NCI-H2107 treated with DMSO at 0.1 percent for 48 hours (cell line): ENCODE measurements at regions not wholly inside any gene's neighbourhood (a gene's known extent, or its start where the extent isn't known, plus 50 kb on each side); places are given as distances from the start of the nearest gene placed in this dataset.
"Not testable (repeated sequence)": the region's sequence is repeated elsewhere in the genome, so short reads cannot be mapped to it uniquely, and the experiment has no call there.

Experiments used
- DNase-seq: peaks from one replicate; lab custom pipeline; 2025; ENCODE audit not compliant: unreplicated experiment; lab: John Stamatoyannopoulos, UW

DNA sequence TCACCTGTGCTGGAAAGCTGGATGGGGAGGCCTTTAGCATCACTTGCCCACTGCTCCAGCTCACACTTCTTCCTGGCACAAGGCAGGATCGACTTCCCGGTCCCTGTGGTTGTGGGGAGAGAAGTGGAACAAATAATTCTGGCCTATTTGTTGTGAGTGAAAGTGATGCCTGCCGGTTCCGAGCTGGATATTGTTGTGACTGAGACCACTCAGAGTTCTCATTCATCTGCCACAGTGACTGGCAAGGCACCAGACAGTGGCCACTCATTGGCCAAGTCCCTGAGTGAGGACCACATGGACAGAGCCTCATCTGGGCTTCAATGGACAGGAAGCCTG is 191.9 kb downstream of the PTPRU start:
- DNase-seq, result no peak

DNA sequence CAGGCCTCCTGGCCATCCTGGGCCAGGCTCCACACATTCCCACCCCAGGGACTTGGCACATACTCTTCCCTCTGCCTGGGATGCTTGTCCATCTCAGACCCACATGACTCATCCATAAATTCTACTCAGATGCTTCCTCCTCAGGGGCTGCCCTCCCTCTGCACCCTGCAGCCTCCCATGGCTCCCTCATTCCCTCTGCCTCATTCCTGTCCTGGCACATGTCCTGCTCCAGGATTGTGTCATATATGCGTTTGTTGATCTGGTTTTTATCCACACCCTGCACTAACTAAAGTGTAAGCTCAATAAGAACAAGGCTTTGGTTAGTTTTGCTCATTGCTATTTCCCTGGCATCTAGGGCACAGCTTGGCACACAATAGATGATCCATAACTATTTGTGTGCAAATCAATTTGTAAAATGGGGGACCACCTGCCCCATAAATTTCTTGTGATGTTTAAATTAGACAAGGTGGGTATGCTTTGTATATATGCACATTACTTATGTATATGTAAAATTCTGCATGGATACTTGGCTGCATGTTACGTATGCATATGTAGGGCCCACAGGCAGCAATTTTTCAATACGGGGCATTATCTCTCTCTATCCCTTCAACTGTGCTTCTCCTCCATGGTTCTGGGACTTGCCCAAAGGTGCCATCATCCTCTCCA is 191.4 kb downstream of the PTPRU start:
- DNase-seq, result no peak

DNA sequence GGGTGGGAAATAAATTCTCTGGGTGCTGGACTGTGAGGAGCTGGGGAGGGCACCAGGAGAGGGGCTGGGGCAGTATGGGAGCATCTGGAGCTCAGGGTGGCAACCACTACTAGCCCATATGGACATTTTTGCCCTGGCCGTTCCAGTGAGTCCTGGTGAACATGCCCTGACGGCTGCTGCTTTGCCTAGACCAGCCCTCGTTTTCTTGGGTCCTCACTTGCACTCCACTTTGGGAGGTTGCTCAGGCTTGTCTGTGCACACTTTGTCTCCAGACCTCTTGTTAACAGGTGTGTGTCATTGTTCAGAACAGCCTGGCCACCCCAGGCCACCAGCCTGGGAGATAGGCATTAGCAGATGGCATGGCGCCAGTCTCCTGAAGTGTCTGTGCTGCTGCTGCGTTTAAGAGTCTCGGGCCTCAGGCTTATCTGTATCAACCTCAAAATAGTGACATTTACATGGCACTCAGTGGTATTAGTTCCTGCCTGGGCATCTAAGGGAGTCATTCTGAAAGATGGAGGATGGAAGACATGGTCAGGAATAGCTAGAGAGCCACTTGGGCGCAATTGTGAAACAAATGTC is 190.5 kb downstream of the PTPRU start:
- peak; percentile 91 for DNase-seq

DNA sequence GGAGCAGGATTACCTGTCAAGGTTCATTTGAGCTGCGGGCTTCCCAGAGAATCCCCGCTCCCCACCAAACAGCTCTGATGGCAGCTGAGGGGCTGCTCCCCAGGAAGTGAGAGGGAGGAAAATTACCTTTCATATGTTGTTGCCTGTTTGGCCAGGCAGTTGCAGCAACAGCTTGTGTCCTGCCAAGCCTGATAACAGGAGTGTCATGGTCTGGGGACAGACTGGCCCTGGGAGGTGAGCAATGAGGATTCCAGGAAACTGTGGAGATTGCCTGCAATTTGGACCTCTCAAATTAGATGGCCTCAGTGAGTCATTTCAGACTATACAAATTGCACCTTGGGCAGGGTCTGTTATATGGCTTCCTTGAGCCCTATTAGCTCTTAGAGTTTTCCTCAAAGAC is 189.3 kb downstream of the PTPRU start:
- DNase-seq, result no peak

DNA sequence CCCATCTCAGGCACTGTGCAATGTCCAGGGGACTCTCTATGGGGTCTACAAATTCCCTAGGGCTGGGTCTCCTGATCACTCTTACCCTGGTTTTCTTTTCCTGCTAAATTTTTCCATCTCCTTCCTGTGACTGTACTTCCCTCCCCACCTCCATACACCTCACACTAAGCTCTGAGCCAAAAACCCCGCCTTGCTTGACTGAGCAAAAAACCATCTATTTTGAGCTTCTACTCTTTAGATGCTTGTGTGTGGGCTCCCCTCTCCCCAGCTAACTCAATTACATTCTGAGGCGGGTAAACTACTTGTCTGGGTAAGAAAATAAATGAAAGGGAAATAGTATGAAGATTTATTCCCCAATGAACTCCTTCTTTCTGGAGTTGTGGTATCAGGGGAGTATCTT is 187.9 kb downstream of the PTPRU start:
- DNase-seq, result no peak

DNA sequence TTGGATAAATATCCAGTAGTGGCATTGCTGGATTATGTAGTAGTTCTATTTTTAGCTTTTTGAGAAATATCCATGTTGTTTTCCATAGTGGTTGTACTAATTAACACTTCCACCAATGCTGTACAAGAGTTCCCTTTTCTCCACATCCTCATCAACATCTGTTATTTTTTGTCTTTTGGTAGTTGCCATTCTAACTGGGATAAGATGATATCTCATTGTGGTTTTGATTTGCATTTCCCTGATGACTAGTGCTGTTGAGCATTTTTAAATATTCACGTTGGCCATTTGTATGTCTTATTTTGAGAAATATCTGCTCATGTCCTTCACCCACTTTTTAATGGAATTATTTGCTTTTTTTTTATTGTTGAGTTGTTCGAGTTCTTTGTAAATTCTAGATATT is 183.9 kb downstream of the PTPRU start:
- DNase-seq, result no peak

DNA sequence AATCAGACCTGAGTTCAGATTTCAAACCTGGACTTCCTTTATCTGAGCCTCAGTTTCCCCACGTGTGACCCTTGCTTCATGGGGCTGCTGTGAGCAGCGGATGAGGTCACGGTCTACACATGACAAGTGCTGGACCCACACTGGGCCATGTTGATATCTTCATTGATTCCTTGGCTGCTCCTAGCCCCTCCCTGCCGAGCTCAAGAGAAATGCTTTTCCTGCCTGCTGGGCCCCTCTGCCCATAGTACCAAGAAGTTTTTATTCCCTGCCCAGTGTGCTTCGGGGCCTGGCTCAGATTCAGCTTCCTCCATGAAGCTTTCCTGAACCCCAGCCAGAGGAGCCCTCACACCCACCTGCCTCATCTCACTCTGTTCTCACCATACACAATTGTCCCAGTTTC is 181.6 kb downstream of the PTPRU start:
- no peak for DNase-seq

DNA sequence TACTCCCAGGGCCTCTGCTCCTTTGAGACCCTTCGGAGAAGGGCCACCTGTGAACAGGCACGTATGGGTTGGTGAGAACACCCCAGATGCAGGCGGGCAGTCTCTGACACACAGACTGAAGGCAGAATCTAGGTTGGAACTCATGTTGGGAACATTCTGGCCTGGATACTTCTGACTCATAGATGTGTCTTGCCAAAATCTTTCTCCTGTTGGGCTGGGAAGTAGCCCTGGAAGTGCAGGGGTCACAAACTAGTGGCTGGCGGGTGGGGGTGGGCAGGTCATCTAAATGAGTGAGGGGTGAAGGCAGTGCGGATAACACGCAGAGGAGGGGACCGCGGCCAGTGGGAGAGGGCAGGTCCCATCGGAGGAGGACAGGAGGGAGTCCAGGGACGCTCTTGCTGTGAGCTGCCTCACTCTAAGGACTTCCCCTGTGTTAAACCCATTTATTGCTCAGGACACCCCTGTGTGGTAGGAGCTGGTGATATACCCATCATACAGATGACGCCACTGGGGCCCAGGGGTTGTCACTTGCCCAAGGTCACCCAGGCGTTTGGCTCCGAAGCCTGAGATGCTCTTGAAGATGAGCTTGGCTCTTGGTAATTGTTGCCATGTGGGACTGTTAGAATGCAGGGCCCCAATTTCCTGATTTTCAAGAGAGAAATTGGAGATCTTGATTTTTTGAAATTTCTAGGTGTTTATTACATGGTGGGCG is 181.0 kb downstream of the PTPRU start:
- DNase-seq, result no peak

DNA sequence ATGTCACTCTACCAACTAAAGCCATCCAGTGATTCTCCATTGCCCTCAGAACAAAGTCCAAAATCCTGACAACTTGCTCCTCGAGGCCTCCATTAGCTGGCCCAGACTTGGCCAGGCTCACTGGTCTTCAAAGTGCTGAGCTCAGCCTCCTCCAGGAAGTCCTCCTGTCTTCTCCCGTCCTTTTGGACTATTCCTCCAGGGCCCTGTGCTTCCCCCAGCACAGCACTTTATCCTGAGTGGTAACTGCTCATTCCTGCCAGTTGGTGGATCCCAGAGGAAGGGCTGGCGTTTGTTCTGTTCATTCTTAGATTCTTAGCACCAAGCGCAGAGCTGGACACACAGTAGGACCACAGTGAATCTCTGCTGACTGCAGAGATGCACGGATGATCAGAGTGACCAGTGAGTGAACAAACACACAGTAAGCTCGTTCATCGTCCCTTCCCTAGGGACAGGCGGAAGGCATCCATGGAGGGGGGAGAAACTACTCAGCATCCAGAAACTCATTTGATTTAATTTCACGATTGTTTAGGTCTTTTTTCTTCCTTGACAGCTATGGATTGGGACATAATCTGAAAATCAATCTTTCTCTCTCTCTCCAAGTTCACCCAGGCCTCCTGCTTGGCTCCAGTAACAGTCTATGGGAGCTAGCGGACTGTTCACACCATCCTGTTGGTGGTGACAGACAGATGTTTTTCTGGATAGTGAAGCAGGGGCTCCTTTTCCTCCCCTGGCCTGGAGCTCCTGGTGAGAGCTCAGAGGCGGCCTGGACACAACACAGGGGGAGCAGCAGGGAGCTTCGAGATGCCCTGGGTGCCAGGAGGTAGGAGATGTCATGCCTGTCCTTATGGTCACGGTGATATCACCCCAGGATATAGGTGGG is 180.2 kb downstream of the PTPRU start:
- no peak for DNase-seq

DNA sequence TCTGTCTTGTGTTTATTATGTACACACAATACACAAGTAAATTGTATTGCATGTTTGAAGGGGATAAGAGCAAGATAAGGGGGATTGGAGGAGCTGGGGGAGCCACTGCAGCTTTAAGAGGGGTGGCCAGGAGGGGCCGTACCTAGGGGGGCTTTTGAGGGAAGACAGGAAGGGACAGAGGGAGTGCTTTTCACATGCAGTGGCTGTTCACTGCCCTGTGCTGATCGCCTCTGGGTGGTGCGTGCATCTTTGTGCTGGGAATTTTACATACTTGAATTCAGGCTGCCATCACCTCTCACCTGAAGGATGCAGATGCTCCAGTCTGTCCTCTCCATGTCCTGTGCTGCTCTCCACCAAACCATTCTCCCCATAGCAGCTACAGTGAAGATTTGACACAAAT is 179.5 kb downstream of the PTPRU start:
- no peak for DNase-seq

DNA sequence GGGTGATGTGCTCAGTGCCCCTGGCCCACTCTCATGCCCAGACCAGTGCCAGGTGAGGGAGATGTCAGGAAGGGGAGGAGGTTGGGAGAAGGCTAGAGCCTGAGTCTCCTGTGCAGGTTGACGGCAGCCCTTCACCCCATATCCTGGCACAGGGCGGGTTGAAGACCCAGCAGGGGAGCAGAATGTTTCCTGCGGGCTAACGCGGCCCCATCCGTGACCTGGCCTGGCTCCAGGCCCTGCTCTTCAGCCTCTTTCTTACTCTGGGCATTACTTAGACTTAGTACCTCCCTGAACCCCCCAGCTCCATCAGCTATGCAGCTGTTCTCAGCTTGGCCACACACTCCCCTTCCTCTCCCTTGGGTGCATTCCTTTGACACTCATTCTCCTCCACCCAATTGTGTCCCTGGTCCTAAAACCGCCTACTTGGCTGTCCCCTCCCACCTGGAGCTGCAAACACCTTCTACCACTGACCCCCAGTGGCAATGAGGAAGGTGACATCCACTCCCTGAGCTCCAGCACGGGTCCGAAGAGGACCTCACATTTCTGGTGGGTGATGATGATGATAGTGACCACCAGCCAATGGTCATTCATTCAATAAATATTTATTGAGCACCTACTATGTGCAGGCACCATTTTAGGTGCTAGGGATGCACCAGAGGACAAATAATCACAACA is 179.0 kb downstream of the PTPRU start:
- DNase-seq, result peak; percentile 72

DNA sequence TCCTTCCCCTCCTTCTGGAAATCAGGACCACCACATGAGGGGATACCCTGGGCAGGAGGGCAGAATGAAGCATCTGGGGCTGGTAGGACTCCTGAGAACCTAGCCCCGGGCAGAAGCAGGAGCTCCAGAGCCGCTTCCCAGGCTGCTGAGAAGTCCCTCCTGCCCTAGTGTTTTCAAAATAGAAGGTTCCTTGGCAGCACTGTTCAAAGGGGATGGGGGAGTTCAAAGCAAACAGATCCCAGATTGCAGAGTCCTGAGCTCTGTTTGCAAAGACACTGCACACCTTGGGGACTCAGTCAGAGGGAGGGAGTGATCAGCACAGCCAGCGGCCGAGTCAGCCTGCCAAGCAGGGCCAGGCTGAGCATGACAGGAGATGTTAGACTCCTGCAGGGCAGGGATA is 177.8 kb downstream of the PTPRU start:
- DNase-seq, result no peak

DNA sequence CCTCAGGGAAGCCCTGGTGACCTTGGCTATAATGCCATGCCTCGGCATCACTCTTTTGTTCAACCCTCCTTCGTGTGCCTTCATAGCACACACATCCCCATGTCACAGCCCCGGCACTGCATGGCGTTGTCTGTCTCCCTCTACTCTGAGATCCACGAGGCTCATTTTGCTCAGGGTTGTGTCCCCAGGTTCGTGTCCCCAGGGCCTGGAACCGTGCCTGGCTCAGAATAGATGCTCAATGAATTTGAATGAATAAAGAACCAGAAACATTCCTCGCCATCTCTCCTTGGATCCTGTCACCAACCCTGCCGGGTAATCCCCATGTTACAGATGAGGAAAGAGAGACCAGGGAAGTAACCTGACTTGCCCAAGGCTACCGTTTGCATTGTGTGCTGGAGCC is 177.3 kb downstream of the PTPRU start:
- DNase-seq, result no peak

DNA sequence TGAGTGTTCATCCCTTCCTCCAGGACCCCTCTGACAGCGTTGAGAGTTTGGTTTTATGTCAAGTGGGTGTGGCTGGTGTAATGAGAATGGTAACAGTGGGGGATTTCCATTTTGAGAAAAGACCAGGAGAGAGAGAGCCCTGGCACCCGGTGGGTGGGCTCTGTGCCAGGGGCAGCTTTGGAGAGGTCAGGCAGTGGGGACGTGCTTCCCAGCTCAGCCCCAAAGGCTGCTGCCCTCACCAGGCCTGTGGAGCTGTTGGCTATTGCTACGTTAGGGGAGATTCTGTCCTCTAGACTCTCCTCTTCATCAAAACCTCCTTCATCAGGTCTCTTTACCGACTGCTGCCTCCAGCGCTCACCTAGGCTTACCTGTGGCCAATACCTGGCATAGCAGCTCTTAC is 176.3 kb downstream of the PTPRU start:
- DNase-seq, result no peak

DNA sequence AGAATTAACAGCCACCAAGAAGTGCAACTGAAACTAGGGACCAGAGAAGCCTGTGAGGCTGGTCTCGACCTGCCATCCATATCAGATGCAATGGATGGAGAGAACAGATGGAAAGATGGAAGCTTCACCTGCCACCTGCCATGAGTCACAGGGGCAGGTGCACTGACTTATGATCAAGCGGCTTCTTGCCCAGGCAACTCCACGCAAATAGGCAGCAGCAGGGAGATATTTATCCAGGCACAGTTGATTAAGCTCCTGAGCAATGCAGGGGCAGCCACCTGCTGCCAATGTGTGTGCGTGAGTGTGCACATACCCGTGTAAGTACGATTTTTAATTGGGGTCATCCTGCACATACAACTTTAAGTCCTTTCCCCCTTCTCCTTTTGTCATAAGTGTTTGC is 174.2 kb downstream of the PTPRU start:
- DNase-seq, result peak; percentile 96

DNA sequence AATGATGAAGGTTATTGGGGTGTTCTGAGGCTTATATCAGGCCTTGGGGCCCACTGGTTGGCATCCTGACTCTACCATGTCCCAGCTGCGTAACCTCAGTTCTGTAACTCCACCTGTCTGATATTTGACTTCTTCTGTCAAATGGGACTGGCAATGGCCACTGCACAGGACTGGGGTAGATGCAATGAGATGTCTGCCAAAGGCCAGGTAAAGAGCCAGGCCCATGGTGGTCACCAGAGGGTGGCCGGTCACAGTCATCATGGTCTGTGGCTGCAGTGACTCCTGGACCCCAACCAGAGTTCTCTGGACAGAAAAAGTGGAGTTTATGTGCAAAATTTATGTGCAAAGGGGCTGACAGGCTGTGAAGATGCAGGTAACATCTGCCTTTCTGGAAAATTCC is 173.3 kb downstream of the PTPRU start:
- DNase-seq, result no peak

DNA sequence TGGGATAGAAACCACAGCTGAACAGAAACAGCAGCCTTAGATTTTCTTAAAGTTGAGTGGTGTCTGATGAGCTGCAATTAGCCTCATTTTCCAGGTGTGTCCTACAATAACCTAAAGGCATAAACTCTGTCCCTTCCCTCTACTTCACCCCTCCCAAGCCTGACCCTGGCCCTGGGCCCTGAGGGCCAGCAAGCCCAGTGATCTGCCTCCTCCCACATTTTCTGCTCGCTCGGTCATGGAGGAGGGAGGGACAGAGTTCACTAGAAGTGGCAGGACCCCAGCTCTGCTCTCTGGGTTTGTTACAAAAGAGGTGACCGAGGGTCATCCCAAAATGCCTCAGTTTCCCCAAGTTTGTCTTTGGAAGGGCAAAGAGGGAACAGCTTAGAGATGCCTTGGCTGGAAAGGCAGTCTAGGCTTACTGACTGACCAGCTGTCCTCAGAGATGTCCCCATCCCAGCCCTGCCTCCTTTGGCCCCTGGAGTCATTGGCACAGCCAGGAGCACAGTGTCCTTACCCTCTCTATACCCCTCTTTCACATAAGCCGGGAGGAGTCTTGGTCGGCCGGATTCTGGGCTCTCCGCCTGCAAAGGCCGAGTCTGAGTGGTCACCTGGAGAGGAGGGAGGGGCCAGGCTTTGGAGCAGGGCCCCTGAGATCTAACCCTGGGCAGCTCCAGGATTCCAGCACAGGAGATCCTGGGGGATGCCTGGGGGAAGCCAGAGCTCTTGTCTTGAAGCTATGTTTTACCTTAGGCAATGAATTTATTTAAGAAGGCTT is 172.7 kb downstream of the PTPRU start:
- no peak for DNase-seq

DNA sequence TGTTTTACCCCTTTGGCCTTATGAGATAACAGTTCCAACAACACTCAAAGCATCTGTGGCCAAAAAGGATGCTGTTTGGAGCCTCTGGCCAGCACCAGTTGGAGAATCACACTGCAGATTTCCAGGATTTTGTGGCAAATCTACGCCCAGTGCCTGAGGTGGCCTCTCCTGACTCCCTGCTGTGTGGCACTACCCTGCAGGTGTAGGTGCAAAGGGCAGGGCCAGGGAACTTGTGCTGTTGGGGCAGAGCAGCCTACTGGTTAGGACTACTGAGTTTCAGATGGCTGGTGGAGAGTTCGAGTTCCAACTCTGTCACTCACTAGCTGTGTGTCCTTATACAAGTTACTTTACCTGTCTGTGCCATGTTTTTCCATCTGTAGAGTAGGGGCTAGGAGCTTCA is 170.5 kb downstream of the PTPRU start:
- no peak for DNase-seq

DNA sequence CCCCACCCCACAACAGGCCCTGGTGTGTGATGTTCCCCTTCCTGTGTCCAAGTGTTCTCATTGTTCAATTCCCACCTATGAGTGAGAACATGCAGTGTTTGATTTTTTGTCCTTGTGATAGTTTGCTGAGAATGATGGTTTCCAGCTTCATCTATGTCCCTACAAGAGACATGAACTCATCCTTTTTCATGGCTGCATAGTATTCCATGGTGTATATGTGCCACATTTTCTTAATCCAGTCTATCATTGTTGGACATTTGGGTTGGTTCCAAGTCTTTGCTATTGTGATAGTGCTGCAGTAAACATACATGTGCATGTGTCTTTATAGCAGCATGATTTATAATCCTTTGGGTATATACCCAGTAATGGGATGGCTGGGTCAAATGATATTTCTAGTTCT is 163.9 kb downstream of the PTPRU start:
- not testable (repeated sequence) for DNase-seq

DNA sequence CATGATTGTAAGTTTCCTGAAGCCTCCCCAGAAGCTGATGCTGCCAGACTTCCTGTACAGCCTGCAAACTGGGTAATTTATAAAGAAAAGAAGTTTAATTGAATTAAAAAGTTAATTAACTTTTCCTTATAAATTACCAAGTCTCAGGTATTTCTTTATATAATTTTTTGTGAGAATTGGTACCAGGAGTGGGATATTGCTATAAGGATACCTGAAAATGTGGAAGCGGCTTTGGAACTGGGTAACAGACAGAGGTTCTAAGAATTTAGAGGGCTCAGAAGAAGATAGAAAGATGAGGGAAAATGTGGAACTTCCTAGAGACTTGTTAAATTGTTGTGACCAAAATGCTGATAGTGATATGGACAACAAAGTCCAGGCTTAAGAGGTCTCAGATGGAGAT is 163.1 kb downstream of the PTPRU start:
- no peak for DNase-seq
